ENCODE measurements at regions not wholly inside any gene's neighbourhood (a gene's known extent, or its start where the extent isn't known, plus 50 kb on each side); places are given as distances from the start of the nearest gene placed in this dataset.
"Not testable (repeated sequence)": the region's sequence is repeated elsewhere in the genome, so short reads cannot be mapped to it uniquely, and the experiment has no call there.

DNA sequence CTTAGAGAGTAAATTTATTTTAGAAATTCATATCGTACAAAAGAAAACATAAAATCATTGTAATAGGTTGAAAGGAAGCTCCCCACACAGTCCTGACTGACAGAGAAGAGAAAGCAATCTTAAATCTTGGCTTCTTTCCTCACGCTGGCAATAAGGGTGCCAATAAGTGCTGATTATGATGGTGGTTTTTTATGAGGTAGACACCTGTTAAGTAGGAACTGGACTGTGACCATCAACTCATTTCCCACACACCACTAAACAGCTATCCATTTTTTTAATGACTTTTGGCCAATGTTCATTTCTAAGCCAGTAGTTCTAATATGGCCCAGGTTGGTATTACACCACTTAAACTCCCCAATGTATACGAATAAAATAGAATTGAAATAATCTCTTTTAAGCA lies 893.5 kb upstream of the NUDT12 start:
- WGBS (ENCODE audit: low lambda C conversion rate), result 63% methylated on average over 3 of the region's 3 CpGs
- DNase-seq, result no peak
- no peaks in the 10 kb centered on the region for H3K79me2 ChIP-seq (ENCODE audit: insufficient read depth)

DNA sequence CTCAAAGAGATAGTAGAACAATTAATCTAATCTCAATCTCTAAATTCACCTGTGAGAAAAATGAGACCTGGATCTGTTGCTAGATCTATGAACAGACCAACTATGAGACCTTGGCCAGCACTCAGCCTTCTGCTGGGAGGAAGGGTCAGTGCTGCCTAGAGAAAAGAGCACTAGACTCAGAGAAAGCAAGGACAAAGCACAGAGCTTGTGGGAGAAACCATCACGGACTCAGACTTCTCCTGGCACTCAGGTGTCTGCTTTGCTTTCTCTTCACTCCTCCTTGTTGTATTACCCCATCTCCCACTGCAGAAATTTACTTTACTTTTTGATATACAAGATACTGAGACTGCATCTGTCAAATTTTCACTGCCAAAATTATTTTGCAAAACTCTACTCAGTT lies 890.0 kb upstream of the NUDT12 start:
- no peaks in the 10 kb centered on the region for H3K9me2 ChIP-seq
- H3K27ac ChIP-seq (ENCODE audit: low read depth in 2 of 2, low read length in 1 of 2), result no peak overlapping the region
- H3K9me3 ChIP-seq, result no peaks in the 10 kb centered on the region
- H3K4me3 ChIP-seq (ENCODE audit: low read depth in 2 of 2, low read length in 1 of 2), result no peak overlapping the region
- no peaks in the 10 kb centered on the region for H3K79me2 ChIP-seq (ENCODE audit: insufficient read depth)
- no peaks in the 10 kb centered on the region for H3F3A ChIP-seq (replicated peaks; ENCODE audit: insufficient read depth)
- H3K9ac ChIP-seq, result no peak overlapping the region
- ChIA-PET CTCF (no interaction called here), POLR2A (no interaction called here)
- H3K4me1 ChIP-seq (ENCODE audit: control insufficient read depth in 1 of 2, insufficient read depth in 2 of 2, low read depth in 1 of 2, low read length in 1 of 2), result no peaks in the 10 kb centered on the region; a peak in 1 of 4 replicates
- no peak overlapping the region for H2AFZ ChIP-seq (ENCODE audit: low read depth)
- WGBS (ENCODE audit: low lambda C conversion rate), result 41% methylated on average over 1 of the region's 1 CpG
- no peaks in the 10 kb centered on the region for H3K27me3 ChIP-seq (ENCODE audit: insufficient read depth)
- H4K20me1 ChIP-seq (ENCODE audit: insufficient read depth), result no peaks in the 10 kb centered on the region
- H3K36me3 ChIP-seq (replicated peaks in 1 of 2; ENCODE audit: control insufficient read depth in 1 of 2, insufficient read depth in 2 of 2, low read length in 1 of 2), result no peaks in the 10 kb centered on the region
- H3K4me2 ChIP-seq, result no peak overlapping the region
- DNase-seq, result no peak
- TF ChIP-seq POLR2AphosphoS5 (IDR thresholded peaks at IDR 0.05; ENCODE audit: low read depth, low read length), result no peak
- no peak for TF ChIP-seq MEF2A (IDR thresholded peaks at IDR 0.05; ENCODE audit: borderline replicate concordance, low read depth)
- no peak for TF ChIP-seq SIN3A (IDR thresholded peaks at IDR 0.05; ENCODE audit: borderline replicate concordance, low read depth, low read length)
- TF ChIP-seq, protein P1, sequence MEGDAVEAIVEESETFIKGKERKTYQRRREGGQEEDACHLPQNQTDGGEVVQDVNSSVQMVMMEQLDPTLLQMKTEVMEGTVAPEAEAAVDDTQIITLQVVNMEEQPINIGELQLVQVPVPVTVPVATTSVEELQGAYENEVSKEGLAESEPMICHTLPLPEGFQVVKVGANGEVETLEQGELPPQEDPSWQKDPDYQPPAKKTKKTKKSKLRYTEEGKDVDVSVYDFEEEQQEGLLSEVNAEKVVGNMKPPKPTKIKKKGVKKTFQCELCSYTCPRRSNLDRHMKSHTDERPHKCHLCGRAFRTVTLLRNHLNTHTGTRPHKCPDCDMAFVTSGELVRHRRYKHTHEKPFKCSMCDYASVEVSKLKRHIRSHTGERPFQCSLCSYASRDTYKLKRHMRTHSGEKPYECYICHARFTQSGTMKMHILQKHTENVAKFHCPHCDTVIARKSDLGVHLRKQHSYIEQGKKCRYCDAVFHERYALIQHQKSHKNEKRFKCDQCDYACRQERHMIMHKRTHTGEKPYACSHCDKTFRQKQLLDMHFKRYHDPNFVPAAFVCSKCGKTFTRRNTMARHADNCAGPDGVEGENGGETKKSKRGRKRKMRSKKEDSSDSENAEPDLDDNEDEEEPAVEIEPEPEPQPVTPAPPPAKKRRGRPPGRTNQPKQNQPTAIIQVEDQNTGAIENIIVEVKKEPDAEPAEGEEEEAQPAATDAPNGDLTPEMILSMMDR (IDR thresholded peaks at IDR 0.05), result no peak
- no peak for TF ChIP-seq GABPA (IDR thresholded peaks at IDR 0.05; ENCODE audit: low read depth)
- TF ChIP-seq, protein P2, sequence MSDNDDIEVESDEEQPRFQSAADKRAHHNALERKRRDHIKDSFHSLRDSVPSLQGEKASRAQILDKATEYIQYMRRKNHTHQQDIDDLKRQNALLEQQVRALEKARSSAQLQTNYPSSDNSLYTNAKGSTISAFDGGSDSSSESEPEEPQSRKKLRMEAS (IDR thresholded peaks at IDR 0.05; ENCODE audit: low read depth), result no peak
- TF ChIP-seq EZH2phosphoT487 (IDR thresholded peaks at IDR 0.05; ENCODE audit: borderline replicate concordance, low read depth), result no peak
- TF ChIP-seq TCF12 (IDR thresholded peaks at IDR 0.05), result no peak
- no peak for TF ChIP-seq YY1 (IDR thresholded peaks at IDR 0.05; ENCODE audit: low read depth)
- no peak for TF ChIP-seq ELF1 (IDR thresholded peaks at IDR 0.05)

More for the DNA sequence above, 893.5 kb upstream of the NUDT12 start:
- Histone ChIP-seq H3K27ac (ENCODE audit: low read depth in 2 of 2, low read length in 1 of 2) (no peak overlapping the region), H3K4me2 (no peak overlapping the region), H3K4me3 (ENCODE audit: low read depth in 2 of 2, low read length in 1 of 2) (no peak overlapping the region), H3K9me3 (no peaks in the 10 kb centered on the region; the same call in 1 of the 2 replicates), H3K27me3 (ENCODE audit: insufficient read depth) (no peaks in the 10 kb centered on the region), H2AFZ (ENCODE audit: low read depth) (no peak overlapping the region), H3K36me3 (replicated peaks in 1 of 2; ENCODE audit: control insufficient read depth in 1 of 2, insufficient read depth in 2 of 2, low read length in 1 of 2) (no peaks in the 10 kb centered on the region), H4K20me1 (ENCODE audit: insufficient read depth) (no peaks in the 10 kb centered on the region), H3K9me2 (no peaks in the 10 kb centered on the region), H3F3A (replicated peaks; ENCODE audit: insufficient read depth) (no peaks in the 10 kb centered on the region), H3K4me1 (ENCODE audit: control insufficient read depth in 1 of 2, insufficient read depth in 2 of 2, low read depth in 1 of 2, low read length in 1 of 2) (no peaks in the 10 kb centered on the region; a peak in 1 of 4 replicates), H3K9ac (no peak overlapping the region)
- POLR2A ChIA-PET, result no interaction called here
- no peak for TF ChIP-seq FOSL2 (IDR thresholded peaks at IDR 0.05; ENCODE audit: borderline replicate concordance, low read depth)
- TF ChIP-seq, protein P3, sequence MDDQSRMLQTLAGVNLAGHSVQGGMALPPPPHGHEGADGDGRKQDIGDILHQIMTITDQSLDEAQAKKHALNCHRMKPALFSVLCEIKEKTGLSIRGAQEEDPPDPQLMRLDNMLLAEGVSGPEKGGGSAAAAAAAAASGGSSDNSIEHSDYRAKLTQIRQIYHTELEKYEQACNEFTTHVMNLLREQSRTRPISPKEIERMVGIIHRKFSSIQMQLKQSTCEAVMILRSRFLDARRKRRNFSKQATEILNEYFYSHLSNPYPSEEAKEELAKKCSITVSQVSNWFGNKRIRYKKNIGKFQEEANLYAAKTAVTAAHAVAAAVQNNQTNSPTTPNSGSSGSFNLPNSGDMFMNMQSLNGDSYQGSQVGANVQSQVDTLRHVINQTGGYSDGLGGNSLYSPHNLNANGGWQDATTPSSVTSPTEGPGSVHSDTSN (IDR thresholded peaks at IDR 0.05), result no peak
- TF ChIP-seq YY1 (IDR thresholded peaks at IDR 0.05; ENCODE audit: low read depth), result no peak
- CTCF ChIA-PET, result interaction anchor here (0.6 kb wide), 1 partner anchor 927 kb away, joined by 3 read pairs; no protein-coding TSS in a partner anchor

DNA sequence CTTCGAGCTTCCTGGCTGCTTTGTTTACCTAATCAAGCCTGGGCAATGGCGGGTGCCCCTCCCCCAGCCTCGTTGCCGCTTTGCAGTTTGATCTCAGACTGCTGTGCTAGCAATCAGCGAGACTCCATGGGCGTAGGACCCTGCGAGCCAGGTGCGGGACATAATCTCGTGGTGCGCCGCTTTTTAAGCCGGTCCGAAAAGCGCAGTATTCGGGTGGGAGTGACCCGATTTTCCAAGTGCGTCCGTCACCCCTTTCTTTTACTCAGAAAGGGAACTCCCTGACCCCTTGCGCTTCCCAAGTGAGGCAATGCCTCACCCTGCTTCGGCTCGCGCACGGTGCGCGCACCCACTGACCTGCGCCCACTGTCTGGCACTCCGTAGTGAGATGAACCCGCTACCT lies 889.3 kb upstream of the NUDT12 start:
- CTCF ChIA-PET, result not testable (repeated sequence)

More for the DNA sequence above, 889.3 kb upstream of the NUDT12 start:
- H3K9me3 ChIP-seq; H3F3A ChIP-seq (replicated peaks; ENCODE audit: insufficient read depth); H4K20me1 ChIP-seq (ENCODE audit: insufficient read depth); H3K9ac ChIP-seq; H2AFZ ChIP-seq (ENCODE audit: low read depth); H3K9me2 ChIP-seq; H3K36me3 ChIP-seq (replicated peaks in 1 of 2; ENCODE audit: control insufficient read depth in 1 of 2, insufficient read depth in 2 of 2, low read length in 1 of 2); DNase-seq; H3K27me3 ChIP-seq (ENCODE audit: insufficient read depth); POLR2A ChIA-PET; H3K79me2 ChIP-seq (ENCODE audit: insufficient read depth); H3K4me2 ChIP-seq; H3K4me1 ChIP-seq (ENCODE audit: control insufficient read depth in 1 of 2, insufficient read depth in 2 of 2, low read depth in 1 of 2, low read length in 1 of 2); H3K27ac ChIP-seq (ENCODE audit: low read depth in 2 of 2, low read length in 1 of 2); H3K4me3 ChIP-seq (ENCODE audit: low read depth in 2 of 2, low read length in 1 of 2): not testable (repeated sequence)
- whole genome bisulfite sequencing (ENCODE audit: low lambda C conversion rate), result 88% methylated on average over 23 of the region's 28 CpGs
